ENCODE measurements at regions not wholly inside any gene's neighbourhood (a gene's known extent, or its start where the extent isn't known, plus 50 kb on each side); places are given as distances from the start of the nearest gene placed in this dataset.
"Not testable (repeated sequence)": the region's sequence is repeated elsewhere in the genome, so short reads cannot be mapped to it uniquely, and the experiment has no call there.

DNA sequence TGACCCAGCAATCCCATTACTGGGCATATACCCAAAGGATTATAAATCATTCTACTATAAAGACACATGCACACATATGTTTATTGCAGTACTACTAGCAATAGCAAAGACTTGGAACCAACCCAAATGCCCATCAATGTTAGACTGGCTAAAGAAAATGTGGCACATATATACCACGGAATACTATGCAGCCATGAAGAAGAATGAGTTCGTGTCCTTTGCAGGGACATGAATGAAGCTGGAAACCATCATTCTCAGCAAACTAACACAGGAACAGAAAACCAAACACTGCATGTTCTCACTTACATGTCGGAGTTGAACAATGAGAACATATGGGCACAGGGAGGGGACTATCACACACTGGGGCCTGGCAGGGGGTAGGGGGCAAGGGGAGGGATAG lies 183.0 kb downstream of the HACE1 start:
- intact Hi-C loops (cut with micrococcal nuclease); DNase-seq; H3K4me1 Mint-ChIP-seq; H3K4me3 Mint-ChIP-seq; H3K27ac Mint-ChIP-seq; H3K36me3 Mint-ChIP-seq (ENCODE audit: low read depth); H3K27me3 Mint-ChIP-seq: not testable (repeated sequence)
- H3K9me3 Mint-ChIP-seq = peaks cover 16% of the 10 kb centered on the region

DNA sequence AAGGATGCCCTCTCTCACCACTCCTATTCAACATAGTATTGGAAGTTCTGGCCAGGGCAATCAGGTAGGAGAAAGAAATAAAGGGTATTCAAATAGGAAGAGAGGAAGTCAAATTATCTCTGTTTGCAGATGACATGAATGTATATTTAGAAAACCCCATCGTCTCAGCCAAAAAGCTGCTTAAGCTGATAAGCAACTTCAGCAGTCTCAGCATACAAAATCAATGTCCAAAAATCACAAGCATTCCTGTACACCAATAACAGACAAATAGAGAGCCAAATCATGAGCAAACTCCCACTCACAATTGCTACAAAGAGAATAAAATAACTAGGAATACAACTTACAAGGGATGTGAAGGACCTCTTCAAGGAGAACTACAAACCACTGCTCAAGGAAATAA lies 184.6 kb downstream of the HACE1 start:
- DNase-seq; H3K27ac Mint-ChIP-seq; H3K4me1 Mint-ChIP-seq; H3K27me3 Mint-ChIP-seq; H3K4me3 Mint-ChIP-seq; H3K36me3 Mint-ChIP-seq (ENCODE audit: low read depth); intact Hi-C loops (cut with micrococcal nuclease): not testable (repeated sequence)
- peaks cover 16% of the 10 kb centered on the region for H3K9me3 Mint-ChIP-seq

DNA sequence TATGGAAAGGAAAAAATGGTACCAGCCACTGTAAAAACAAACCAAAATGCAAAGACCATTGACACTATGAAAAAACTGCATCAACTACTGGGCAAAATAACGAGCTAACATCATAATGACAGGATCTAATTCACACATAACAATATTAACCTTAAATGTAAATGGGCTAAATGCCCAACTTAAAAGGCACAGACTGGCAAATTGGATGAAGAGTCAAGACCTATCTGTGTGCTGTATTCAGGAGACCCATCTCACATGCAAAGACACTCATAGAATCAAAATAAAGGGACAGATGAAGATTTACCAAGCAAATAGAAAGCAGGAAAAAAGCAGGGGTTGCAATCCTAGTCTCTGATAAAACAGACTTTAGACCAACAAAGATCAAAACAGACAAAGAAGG lies 186.6 kb downstream of the HACE1 start:
- DNase-seq; H3K36me3 Mint-ChIP-seq (ENCODE audit: low read depth); intact Hi-C loops (cut with micrococcal nuclease); H3K27ac Mint-ChIP-seq; H3K4me3 Mint-ChIP-seq; H3K27me3 Mint-ChIP-seq; H3K4me1 Mint-ChIP-seq: not testable (repeated sequence)
- H3K9me3 Mint-ChIP-seq = peaks cover 16% of the 10 kb centered on the region

DNA sequence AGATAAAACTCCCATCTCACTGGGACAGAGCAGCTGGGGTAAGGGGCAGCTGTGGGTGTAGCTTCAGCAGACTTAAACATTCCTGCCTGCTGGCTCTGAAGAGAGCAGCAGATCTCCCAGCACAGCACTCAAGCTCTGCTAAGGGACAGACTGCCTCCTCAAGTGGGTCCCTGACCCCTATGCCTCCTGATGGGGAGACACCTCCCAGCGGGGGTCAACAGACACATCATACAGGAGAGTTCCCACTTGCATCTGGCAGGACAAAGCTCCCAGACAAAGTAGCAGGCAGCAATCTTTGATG lies 188.2 kb downstream of the HACE1 start:
- H3K36me3 Mint-ChIP-seq (ENCODE audit: low read depth); H3K4me1 Mint-ChIP-seq; intact Hi-C loops (cut with micrococcal nuclease); DNase-seq; H3K27ac Mint-ChIP-seq; H3K4me3 Mint-ChIP-seq: not testable (repeated sequence)
- Mint-ChIP-seq H3K9me3 (peaks cover 25% of the 10 kb centered on the region), H3K27me3 (peaks cover 10% of the 10 kb centered on the region)

DNA sequence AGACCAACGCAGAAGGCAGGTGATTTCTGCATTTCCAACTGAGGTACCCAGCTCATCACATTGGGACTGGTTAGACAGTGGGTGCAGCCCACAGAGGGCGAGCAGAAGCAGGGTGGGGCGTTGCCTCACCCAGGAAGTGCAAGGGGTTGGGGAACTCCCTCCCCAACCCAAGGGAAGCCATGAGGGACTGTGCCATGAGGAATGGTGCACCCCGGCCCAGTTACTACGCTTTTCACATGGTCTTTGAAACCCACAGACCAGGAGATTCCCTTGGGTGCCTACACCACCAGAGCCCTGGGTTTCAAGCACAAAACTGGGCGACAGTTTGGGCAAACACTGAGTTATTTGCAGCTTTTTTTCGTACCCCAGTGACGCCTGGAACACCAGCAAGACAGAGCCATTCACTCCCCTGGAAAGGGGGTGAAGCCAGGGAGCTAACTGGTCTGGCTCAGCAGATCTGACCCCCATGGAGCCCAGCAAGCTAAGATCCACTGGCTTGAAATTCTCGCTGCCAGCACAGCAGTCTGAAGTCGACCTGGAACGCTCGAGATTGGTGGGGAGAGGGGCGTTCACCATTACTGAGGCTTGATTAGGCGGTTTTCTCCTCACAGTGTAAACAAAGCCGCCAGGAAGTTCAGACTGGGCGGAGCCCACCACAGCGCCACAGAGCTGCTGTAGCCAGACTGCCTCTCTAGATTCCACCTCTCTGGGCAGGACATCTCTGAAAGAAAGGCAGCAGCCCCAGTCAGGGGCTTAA lies 188.7 kb downstream of the HACE1 start:
- Mint-ChIP-seq H3K27me3 (peaks cover 15% of the 10 kb centered on the region), H3K9me3 (peaks cover 28% of the 10 kb centered on the region)
- DNase-seq; H3K36me3 Mint-ChIP-seq (ENCODE audit: low read depth); H3K27ac Mint-ChIP-seq; H3K4me3 Mint-ChIP-seq; intact Hi-C loops (cut with micrococcal nuclease); H3K4me1 Mint-ChIP-seq: not testable (repeated sequence)

DNA sequence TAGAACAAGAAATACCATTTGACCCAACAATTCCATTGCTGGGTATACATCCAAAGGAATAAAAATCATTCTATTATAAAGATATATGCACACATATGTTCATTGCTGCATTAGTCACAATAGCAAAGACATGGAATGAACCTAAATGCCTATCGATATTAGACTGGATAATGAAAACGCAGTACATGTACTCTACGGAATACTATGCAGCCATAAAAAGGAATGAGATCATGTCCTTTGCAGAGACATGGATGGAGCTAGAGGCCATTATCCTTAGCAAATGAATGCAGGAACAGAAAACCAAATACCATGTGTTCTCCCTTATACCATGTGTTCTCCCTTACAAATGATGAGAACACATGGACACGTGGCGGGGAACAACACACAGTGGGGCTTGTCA lies 190.2 kb downstream of the HACE1 start:
- H3K36me3 Mint-ChIP-seq (ENCODE audit: low read depth) = no peaks in the 10 kb centered on the region
- intact Hi-C loops (cut with micrococcal nuclease) = no loop called here

DNA sequence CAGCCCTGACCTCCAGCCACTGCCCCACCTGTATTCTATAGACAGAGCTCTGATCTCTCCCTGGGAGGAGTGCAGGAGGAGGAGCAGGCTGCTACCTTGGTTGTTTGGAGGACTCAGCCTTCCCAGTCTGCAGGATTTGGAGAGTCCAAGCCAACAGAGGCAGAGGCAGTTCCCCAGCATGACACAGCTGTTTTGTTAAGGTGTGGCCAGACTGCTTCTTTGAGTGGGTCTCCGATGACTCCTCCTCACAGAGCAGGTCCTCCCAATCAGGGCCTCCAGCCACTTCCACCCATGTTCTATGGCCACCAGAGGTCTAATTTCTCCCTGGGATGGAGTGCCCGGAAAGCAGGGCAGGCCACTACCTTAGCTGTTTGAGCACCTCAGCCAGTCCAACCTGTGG lies 203.5 kb downstream of the HACE1 start:
- intact Hi-C loops (cut with micrococcal nuclease) = no loop called here
- Mint-ChIP-seq H3K36me3 (ENCODE audit: low read depth) (no peaks in the 10 kb centered on the region), H3K4me1 (peaks cover under 1% of the 10 kb centered on the region), H3K27me3 (no peaks in the 10 kb centered on the region), H3K27ac (no peak overlapping the region), H3K4me3 (no peak overlapping the region), H3K9me3 (peaks cover 4% of the 10 kb centered on the region)
- no peak for DNase-seq

More for the DNA sequence above, 190.2 kb downstream of the HACE1 start:
- H3K27ac Mint-ChIP-seq = no peak overlapping the region
- peaks cover 28% of the 10 kb centered on the region for H3K9me3 Mint-ChIP-seq
- H3K4me3 Mint-ChIP-seq = no peak overlapping the region
- peaks cover 19% of the 10 kb centered on the region for H3K27me3 Mint-ChIP-seq
- DNase-seq = no peak
- H3K4me1 Mint-ChIP-seq = peaks cover 2% of the 10 kb centered on the region

DNA sequence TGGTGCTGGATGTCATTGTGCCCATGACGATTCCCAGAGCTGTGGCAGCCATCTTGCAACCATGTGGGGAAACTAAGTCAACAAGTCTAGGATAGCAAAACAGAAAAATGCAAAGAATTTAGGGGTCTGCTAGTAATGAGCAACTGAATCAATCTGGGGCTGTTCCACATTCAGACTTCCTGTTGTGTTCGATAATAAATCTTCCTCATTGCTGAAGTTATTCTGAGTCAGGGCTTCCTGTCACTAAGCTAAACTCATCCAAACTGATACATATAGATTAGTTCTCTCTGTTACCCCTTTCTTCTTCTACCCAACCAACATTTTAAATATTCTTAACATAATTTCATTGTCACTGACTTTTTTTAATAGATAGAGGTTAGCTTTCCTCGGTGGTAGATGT lies 205.9 kb downstream of the HACE1 start:
- no peaks in the 10 kb centered on the region for H3K4me1 Mint-ChIP-seq
- no peak overlapping the region for H3K4me3 Mint-ChIP-seq
- H3K36me3 Mint-ChIP-seq (ENCODE audit: low read depth) = no peaks in the 10 kb centered on the region
- H3K9me3 Mint-ChIP-seq = no peaks in the 10 kb centered on the region
- no peaks in the 10 kb centered on the region for H3K27me3 Mint-ChIP-seq
- no peak for DNase-seq
- no peak overlapping the region for H3K27ac Mint-ChIP-seq
- intact Hi-C loops (cut with micrococcal nuclease) = no loop called here

DNA sequence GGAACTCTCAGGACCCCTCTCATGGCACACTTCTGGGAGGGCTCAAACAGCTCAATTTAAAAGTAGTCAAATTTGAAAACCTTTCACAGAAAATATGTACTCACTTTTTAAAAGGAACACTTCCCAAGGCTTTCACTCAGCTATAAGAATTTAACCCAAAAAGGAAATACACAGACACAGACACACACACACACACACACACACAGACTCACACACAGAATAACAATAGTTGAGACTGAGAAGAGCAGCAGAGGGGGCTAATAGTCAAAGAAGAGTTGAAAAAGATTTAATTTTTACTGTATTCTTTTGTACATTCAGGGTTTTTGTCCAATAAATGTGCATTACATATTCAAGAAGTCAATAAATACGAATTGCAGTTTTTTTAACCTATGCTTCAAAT lies 211.4 kb downstream of the HACE1 start:
- Mint-ChIP-seq H3K9me3 (no peaks in the 10 kb centered on the region), H3K27ac (no peak overlapping the region), H3K4me3 (no peak overlapping the region), H3K4me1 (no peaks in the 10 kb centered on the region), H3K36me3 (ENCODE audit: low read depth) (no peaks in the 10 kb centered on the region), H3K27me3 (peaks cover 2% of the 10 kb centered on the region)
- intact Hi-C loops (cut with micrococcal nuclease) = no loop called here
- DNase-seq = no peak

DNA sequence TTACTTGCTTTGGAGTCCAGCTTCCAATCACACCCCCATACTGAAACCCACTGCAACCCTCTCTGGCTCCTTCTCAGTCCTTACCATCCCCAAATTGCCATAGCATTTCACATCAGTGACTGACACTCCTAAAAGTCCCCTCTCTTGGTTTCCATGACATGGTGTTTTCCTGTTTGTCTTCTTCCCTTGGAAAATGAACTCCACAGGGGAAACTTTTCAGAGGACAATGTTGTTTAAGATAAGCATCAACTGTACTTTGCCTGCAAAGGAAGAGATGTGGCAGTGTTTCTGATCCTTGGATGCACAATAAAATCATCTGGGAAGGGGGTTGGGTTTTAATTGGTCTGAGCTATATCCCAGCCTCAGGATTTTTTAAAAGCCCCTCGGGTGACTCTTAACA lies 214.9 kb downstream of the HACE1 start:
- Mint-ChIP-seq H3K27me3 (peaks cover 2% of the 10 kb centered on the region), H3K27ac (no peak overlapping the region), H3K36me3 (ENCODE audit: low read depth) (no peaks in the 10 kb centered on the region), H3K9me3 (no peaks in the 10 kb centered on the region), H3K4me3 (no peak overlapping the region), H3K4me1 (peaks cover 3% of the 10 kb centered on the region)
- intact Hi-C loops (cut with micrococcal nuclease) = no loop called here
- no peak for DNase-seq

DNA sequence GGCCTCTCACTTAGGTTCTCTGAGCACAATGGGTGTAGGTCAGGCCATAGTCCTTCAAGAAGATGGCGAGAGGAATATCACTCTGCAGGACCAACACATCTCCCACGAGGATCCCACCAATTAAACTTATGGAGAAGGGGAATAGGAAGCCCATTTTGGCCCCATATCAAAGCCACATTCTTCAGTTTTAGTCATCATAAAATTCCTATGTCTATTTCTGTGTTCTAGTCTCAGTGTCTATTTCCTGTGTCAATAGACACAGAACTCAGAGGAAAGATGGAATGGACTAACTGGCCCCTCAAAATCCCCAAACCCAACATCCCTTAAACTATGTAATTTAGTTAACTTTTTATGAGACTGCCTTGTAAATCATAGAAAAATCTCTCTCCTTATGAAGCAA lies 216.8 kb downstream of the HACE1 start:
- Mint-ChIP-seq H3K27me3 (peaks cover 2% of the 10 kb centered on the region), H3K9me3 (no peaks in the 10 kb centered on the region), H3K4me1 (peaks cover 5% of the 10 kb centered on the region), H3K4me3 (no peak overlapping the region), H3K36me3 (ENCODE audit: low read depth) (no peaks in the 10 kb centered on the region), H3K27ac (no peak overlapping the region)
- intact Hi-C loops (cut with micrococcal nuclease) = no loop called here
- no peak for DNase-seq

DNA sequence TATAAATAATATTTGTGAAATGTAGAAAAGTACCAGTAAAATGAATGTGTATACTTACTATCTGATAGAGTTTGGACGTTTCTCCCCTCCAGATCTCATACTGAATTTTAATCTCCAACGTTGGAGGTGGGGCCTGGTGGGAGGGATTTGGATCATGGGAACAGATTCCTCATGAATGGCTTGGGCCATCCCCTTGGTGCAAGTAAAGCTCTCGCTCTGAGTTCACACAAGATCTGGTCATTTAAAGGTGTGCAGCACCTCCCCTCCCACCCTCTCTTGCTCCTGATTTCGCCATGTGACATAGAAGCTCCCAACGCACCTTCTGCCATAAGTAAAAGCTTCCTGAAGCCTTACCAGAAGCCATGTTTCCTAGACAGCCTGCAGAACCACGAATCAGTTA lies 219.0 kb downstream of the HACE1 start:
- H3K4me1 Mint-ChIP-seq = peaks cover 5% of the 10 kb centered on the region
- no peaks in the 10 kb centered on the region for H3K36me3 Mint-ChIP-seq (ENCODE audit: low read depth)
- no peaks in the 10 kb centered on the region for H3K9me3 Mint-ChIP-seq
- no peak for DNase-seq
- intact Hi-C loops (cut with micrococcal nuclease) = no loop called here
- H3K27ac Mint-ChIP-seq = no peak overlapping the region
- peaks cover 3% of the 10 kb centered on the region for H3K27me3 Mint-ChIP-seq
- no peak overlapping the region for H3K4me3 Mint-ChIP-seq

DNA sequence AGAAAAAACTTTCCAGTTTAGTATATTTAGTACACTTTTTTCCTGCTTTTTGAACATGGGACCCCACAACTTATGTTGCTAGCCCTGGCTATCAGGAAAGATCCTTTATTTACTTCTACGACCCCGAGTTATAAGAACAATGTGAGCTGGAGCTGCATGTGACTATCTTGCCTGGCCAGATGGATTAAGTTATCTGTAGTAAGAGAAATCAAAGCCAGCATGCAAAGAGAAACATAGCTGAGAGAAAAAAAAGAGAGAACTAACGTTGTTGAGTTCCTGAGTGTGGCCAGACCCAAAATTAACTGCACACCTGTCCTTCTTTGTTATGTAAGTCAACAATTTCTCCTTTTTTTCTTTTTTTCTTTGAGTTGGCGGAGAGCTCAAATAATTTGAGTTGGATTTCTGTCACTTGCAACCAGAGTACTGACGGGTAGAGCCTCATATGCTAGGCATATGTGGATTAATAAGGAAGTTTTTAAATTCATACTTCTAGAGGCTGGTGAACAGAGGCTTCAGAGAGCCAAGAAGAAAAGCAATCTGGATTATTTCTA lies 219.5 kb downstream of the HACE1 start:
- Mint-ChIP-seq H3K4me3 (no peak overlapping the region), H3K4me1 (peaks cover 5% of the 10 kb centered on the region), H3K36me3 (ENCODE audit: low read depth) (no peaks in the 10 kb centered on the region), H3K27me3 (peaks cover 3% of the 10 kb centered on the region), H3K9me3 (no peaks in the 10 kb centered on the region), H3K27ac (no peak overlapping the region)
- DNase-seq = no peak
- intact Hi-C loops (cut with micrococcal nuclease) = no loop called here

DNA sequence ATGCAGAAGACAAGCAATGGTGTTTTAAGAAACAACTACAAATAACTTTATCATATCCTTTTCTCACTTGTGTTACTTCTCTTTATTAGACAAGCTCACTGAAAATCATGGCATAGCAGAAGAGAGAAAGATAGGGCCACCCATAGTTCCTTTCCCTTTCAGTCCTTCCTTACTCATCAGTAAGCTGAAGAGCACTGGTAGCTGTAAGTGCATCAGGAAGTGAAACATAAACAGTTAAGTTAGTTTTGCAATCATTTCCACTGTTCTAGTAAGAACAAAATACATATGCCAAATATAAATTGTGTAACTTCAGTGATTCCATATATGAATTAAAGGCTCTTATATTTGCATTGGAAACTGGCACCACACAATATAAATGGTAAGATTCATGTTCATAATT lies 220.1 kb downstream of the HACE1 start:
- Mint-ChIP-seq H3K27me3 (peaks cover 3% of the 10 kb centered on the region), H3K36me3 (ENCODE audit: low read depth) (no peaks in the 10 kb centered on the region), H3K4me1 (peaks cover 5% of the 10 kb centered on the region), H3K27ac (no peak overlapping the region), H3K9me3 (no peaks in the 10 kb centered on the region), H3K4me3 (no peak overlapping the region)
- intact Hi-C loops (cut with micrococcal nuclease) = no loop called here
- DNase-seq = no peak

DNA sequence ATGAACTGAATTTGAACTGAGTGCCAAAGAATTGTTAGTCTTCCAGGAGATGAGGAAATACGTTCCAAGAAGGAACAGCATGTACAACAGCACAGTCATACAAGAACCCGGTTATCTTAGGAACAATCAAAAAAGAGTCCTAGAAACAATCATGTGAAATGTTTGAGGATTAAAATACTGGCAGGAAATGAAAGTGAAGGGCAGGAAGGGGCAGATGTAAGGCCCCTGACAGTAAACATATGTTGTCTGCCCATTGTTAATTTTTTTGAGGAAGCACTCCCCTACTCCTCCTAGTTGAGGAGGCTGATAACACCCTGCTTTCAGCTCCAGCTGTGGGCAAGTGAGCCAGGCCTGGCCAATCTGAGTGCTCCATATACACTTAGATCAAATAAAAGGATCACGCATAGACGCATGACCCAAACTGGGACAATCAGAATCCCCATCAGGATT lies 220.9 kb downstream of the HACE1 start:
- intact Hi-C loops (cut with micrococcal nuclease) = no loop called here
- no peak for DNase-seq
- H3K36me3 Mint-ChIP-seq (ENCODE audit: low read depth) = no peaks in the 10 kb centered on the region
- no peaks in the 10 kb centered on the region for H3K9me3 Mint-ChIP-seq
- H3K27me3 Mint-ChIP-seq = peaks cover 2% of the 10 kb centered on the region
- no peak overlapping the region for H3K4me3 Mint-ChIP-seq
- peaks cover 5% of the 10 kb centered on the region for H3K4me1 Mint-ChIP-seq
- no peak overlapping the region for H3K27ac Mint-ChIP-seq
